ENCODE measurements at regions not wholly inside any gene's neighbourhood (a gene's known extent, or its start where the extent isn't known, plus 50 kb on each side); places are given as distances from the start of the nearest gene placed in this dataset.

DNA sequence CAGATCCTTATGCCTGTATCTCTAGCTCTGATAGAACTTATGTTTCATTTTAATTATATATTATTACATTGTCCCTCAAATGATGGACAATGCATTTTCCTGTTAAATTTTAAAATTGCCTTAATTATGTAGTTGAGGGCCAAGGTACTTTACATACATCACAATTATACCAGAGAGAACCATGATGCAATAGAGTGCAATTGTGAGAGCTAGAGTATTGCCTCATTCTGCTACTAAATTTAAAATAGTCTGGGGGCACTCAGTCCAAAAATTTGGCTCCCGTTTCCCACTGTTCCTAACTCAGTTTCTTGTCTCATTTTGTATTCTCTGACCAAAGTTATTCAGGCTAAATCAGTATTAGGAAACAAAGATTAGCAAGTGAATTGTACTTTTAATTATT is 378.5 kb upstream of the ZFP42 start:
- H3K36me3 ChIP-seq, result no peaks in the 10 kb centered on the region
- no peaks in the 10 kb centered on the region for H3K4me1 ChIP-seq
- H3K9me3 ChIP-seq, result no peaks in the 10 kb centered on the region
- DNase-seq, result no peak
- no peaks in the 10 kb centered on the region for H3K27me3 ChIP-seq
- TF ChIP-seq, protein P1, sequence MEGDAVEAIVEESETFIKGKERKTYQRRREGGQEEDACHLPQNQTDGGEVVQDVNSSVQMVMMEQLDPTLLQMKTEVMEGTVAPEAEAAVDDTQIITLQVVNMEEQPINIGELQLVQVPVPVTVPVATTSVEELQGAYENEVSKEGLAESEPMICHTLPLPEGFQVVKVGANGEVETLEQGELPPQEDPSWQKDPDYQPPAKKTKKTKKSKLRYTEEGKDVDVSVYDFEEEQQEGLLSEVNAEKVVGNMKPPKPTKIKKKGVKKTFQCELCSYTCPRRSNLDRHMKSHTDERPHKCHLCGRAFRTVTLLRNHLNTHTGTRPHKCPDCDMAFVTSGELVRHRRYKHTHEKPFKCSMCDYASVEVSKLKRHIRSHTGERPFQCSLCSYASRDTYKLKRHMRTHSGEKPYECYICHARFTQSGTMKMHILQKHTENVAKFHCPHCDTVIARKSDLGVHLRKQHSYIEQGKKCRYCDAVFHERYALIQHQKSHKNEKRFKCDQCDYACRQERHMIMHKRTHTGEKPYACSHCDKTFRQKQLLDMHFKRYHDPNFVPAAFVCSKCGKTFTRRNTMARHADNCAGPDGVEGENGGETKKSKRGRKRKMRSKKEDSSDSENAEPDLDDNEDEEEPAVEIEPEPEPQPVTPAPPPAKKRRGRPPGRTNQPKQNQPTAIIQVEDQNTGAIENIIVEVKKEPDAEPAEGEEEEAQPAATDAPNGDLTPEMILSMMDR (IDR thresholded peaks at IDR 0.05; ENCODE audit: low read depth, low read length), result no peak
- no peak overlapping the region for H3K4me3 ChIP-seq (ENCODE audit: low read depth, low read length)

- Histone ChIP-seq H3K4me1 (no peaks in the 10 kb centered on the region), H3K27me3 (no peaks in the 10 kb centered on the region), H3K36me3 (no peaks in the 10 kb centered on the region), H3K4me3 (ENCODE audit: low read depth, low read length) (no peak overlapping the region), H3K9me3 (no peaks in the 10 kb centered on the region)
- TF ChIP-seq, protein P1 (IDR thresholded peaks at IDR 0.05; ENCODE audit: low read depth, low read length), result no peak
- DNase-seq, result no peak
These were observed 376.8 kb upstream of the ZFP42 start for GRCh38 chr4:187618701-187619281.

DNA sequence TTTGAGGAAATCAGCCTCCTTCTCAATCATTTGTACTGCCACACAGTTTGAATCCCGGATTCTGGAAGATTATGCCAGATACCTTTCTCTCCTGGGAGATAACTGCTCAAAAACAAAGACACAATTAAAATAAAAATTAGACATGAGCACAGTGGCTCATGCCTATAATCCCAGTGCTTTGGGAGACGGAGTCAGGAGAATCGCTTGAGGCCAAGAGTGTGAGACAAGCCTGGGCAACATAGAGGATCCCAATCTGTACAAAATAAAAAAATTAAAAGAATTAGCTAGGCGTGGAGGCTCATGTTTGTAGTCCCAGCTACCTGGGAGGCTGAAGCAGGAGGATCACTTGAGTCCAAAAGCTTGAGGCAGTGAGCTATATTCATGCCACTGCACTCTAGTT is 376.3 kb upstream of the ZFP42 start:
- DNase-seq, result no peak
- TF ChIP-seq, protein P1 (IDR thresholded peaks at IDR 0.05; ENCODE audit: low read depth, low read length), result no peak
- no peaks in the 10 kb centered on the region for H3K4me1 ChIP-seq
- H3K27me3 ChIP-seq, result no peaks in the 10 kb centered on the region
- no peaks in the 10 kb centered on the region for H3K36me3 ChIP-seq
- no peak overlapping the region for H3K4me3 ChIP-seq (ENCODE audit: low read depth, low read length)
- no peaks in the 10 kb centered on the region for H3K9me3 ChIP-seq

GRCh38 chr4:187632260-187632995 is 363.1 kb upstream of the ZFP42 start:
- TF ChIP-seq, protein P1 (IDR thresholded peaks at IDR 0.05; ENCODE audit: low read depth, low read length), result no peak
- Histone ChIP-seq H3K36me3 (no peaks in the 10 kb centered on the region), H3K4me3 (ENCODE audit: low read depth, low read length) (no peak overlapping the region), H3K4me1 (no peaks in the 10 kb centered on the region), H3K27me3 (no peaks in the 10 kb centered on the region), H3K9me3 (no peaks in the 10 kb centered on the region)
- DNase-seq, result no peak

DNA sequence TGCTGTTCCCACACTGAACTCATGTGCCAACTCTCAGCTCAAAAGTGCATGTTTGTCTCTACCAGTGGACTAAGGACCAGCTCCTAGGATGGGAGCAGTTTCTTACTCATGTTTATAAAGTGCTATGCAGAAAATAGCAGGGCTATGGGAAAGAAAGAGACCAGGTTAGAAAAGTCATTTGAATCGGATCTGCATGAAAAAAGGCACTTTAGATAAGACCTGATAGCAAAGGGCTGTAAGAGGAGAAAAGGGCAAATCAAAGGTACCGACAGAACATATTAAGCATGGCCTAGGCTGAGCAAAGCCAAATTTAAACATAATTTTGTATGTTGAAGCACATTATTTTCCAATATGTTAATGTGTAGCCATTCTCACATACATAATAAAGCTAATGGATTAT is 362.3 kb upstream of the ZFP42 start:
- no peaks in the 10 kb centered on the region for H3K36me3 ChIP-seq
- H3K27me3 ChIP-seq, result no peaks in the 10 kb centered on the region
- TF ChIP-seq, protein P1 (IDR thresholded peaks at IDR 0.05; ENCODE audit: low read depth, low read length), result no peak
- H3K4me3 ChIP-seq (ENCODE audit: low read depth, low read length), result no peak overlapping the region
- DNase-seq, result no peak
- no peaks in the 10 kb centered on the region for H3K9me3 ChIP-seq
- H3K4me1 ChIP-seq, result no peaks in the 10 kb centered on the region

- no peak for DNase-seq
- TF ChIP-seq, protein P1 (IDR thresholded peaks at IDR 0.05; ENCODE audit: low read depth, low read length), result no peak
- Histone ChIP-seq H3K4me3 (ENCODE audit: low read depth, low read length) (no peak overlapping the region), H3K9me3 (no peaks in the 10 kb centered on the region), H3K36me3 (no peaks in the 10 kb centered on the region), H3K27me3 (no peaks in the 10 kb centered on the region), H3K4me1 (no peaks in the 10 kb centered on the region)
These were observed 338.6 kb upstream of the ZFP42 start for GRCh38 chr4:187656959-187657358.

Measured in BE2C (cell line).